ENCODE measurements at regions not wholly inside any gene's neighbourhood (a gene's known extent, or its start where the extent isn't known, plus 50 kb on each side); places are given as distances from the start of the nearest gene placed in this dataset.

DNA sequence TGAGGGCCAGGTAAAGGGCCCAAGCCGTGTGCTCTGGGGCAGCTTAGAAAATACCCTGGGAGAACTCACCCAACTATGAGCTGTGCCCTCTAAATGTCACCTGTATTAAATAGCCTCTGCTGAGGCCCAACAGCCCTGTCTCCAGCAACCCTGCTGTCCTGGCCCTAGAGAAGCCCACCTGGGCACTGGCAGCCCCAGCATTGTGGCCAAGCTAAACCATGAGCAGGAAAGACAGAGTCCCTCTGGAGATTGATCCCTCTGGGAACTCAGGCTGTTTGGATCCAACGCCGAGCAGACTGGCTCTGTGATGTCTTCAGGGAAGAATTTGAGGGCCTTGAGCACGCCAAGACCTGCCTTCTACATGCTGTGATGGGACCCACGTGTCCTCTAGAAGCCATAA is 126.5 kb downstream of the TTC32 start:
- TF ChIP-seq, protein P1, sequence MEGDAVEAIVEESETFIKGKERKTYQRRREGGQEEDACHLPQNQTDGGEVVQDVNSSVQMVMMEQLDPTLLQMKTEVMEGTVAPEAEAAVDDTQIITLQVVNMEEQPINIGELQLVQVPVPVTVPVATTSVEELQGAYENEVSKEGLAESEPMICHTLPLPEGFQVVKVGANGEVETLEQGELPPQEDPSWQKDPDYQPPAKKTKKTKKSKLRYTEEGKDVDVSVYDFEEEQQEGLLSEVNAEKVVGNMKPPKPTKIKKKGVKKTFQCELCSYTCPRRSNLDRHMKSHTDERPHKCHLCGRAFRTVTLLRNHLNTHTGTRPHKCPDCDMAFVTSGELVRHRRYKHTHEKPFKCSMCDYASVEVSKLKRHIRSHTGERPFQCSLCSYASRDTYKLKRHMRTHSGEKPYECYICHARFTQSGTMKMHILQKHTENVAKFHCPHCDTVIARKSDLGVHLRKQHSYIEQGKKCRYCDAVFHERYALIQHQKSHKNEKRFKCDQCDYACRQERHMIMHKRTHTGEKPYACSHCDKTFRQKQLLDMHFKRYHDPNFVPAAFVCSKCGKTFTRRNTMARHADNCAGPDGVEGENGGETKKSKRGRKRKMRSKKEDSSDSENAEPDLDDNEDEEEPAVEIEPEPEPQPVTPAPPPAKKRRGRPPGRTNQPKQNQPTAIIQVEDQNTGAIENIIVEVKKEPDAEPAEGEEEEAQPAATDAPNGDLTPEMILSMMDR (conservative IDR thresholded peaks at IDR 0.05; ENCODE audit: low read depth, low read length): no peak
- TF ChIP-seq EZH2 (IDR thresholded peaks at IDR 0.05; ENCODE audit: low read length, unreplicated experiment) (no peak), EZH2phosphoT487 (IDR thresholded peaks at IDR 0.05; ENCODE audit: borderline replicate concordance, low read length) (no peak)

All from PC-3 (cell line).